PC-9 (cell line): ENCODE measurements at regions not wholly inside any gene's neighbourhood (a gene's known extent, or its start where the extent isn't known, plus 50 kb on each side); places are given as distances from the start of the nearest gene placed in this dataset.

Experiments
- BruUV-seq: library from RNA; stranded (reverse); fragments of 400-500 nt; replicated peaks from 2 replicates; lab custom pipeline; 2021; lab: Mats Ljungman, UMichigan
- CTCF ChIA-PET: fragments of 300-600 bp; sonication (Branson Sonifier 250); formaldehyde crosslinking; loops from one replicate; lab custom pipeline; 2022; ENCODE audit warnings: antibody characterized with exemption; lab: Charles Lee
- POLR2A ChIA-PET: fragments of 300-600 bp; sonication (Branson Sonifier 250); formaldehyde crosslinking; loops from one replicate; lab custom pipeline; 2022; ENCODE audit warnings: antibody characterized with exemption; ENCODE audit not compliant: unreplicated experiment; lab: Charles Lee
- DNase-seq, 2 experiments: peaks; one replicate each; pipeline versions ENCODE4 v3.0.0 to v3.0.0-alpha.2; 2015 to 2022; ENCODE audit warnings: mixed read lengths in 1 of 2
- H2AFZ ChIP-seq: fragments of 200-600 bp; sonication (generic); 2 replicates; pipeline ENCODE4 v1.8.1; 2017; ENCODE audit warnings: antibody characterized with exemption
- H3F3A ChIP-seq: fragments of 200-600 bp; sonication (generic); 2 replicates; pipeline ENCODE4 v1.8.1; 2017; ENCODE audit warnings: antibody characterized with exemption, mild to moderate bottlenecking, low read depth; ENCODE audit not compliant: insufficient read depth
- H3K27ac ChIP-seq: fragments of 200-600 bp; sonication (generic); 2 replicates; pipeline ENCODE4 v1.6.1; 2016; ENCODE audit warnings: mixed run types
- H3K27me3 ChIP-seq: fragments of 200-600 bp; sonication (generic); 2 replicates; pipeline ENCODE4 v1.6.1; 2016; ENCODE audit warnings: low read depth, mixed run types; ENCODE audit not compliant: insufficient read depth
- H3K36me3 ChIP-seq: fragments of 200-600 bp; sonication (generic); 2 replicates; pipeline ENCODE4 v1.6.1; 2016; ENCODE audit warnings: low read depth, mixed run types
- H3K4me1 ChIP-seq: fragments of 200-600 bp; sonication (generic); replicated peaks from 2 replicates; pipeline ENCODE4 v1.6.1; 2016; ENCODE audit warnings: mixed run types; ENCODE audit not compliant: insufficient read depth
- H3K4me2 ChIP-seq: fragments of 200-600 bp; sonication (generic); 2 replicates; pipeline ENCODE4 v1.6.1; 2017; ENCODE audit warnings: mixed run types
- H3K4me3 ChIP-seq: fragments of 200-600 bp; sonication (generic); 2 replicates; pipeline ENCODE4 v1.6.1; 2016; ENCODE audit warnings: mixed run types
- H3K79me2 ChIP-seq: fragments of 200-600 bp; sonication (generic); 2 replicates; pipeline ENCODE4 v1.6.1; 2017; ENCODE audit warnings: low read depth, mixed run types
- H3K9me2 ChIP-seq: fragments of 200-600 bp; sonication (generic); 2 replicates; pipeline ENCODE4 v1.8.1; 2017; ENCODE audit warnings: mild to moderate bottlenecking; ENCODE audit not compliant: insufficient read depth
- H3K9me3 ChIP-seq: fragments of 200-600 bp; sonication (generic); 2 replicates; pipeline ENCODE4 v1.8.1; 2016; ENCODE audit warnings: low read depth; ENCODE audit not compliant: insufficient read depth
- H4K20me1 ChIP-seq: fragments of 200-600 bp; sonication (generic); 2 replicates; pipeline ENCODE4 v1.8.1; 2017; ENCODE audit not compliant: insufficient read depth
- EZH2 ChIP-seq: fragments of 200-600 bp; sonication (generic); IDR thresholded peaks from 2 replicates; pipeline ENCODE4 v1.8.0; 2017; ENCODE audit warnings: antibody characterized with exemption, low read depth
- intact Hi-C: fragments of 100-400 bp; cut with micrococcal nuclease; formaldehyde crosslinking; loops from one replicate; pipeline ENCODE4 v1.10.0; 2022; ENCODE audit not compliant: unreplicated experiment
- TF ChIP-seq, protein P1 (sequence below): fragments of 200-600 bp; sonication (generic); conservative IDR thresholded peaks from 2 replicates; pipeline ENCODE4 v1.6.1; 2017; ENCODE audit warnings: mixed run types, antibody characterized with exemption, mild to moderate bottlenecking, moderate library complexity

DNA sequence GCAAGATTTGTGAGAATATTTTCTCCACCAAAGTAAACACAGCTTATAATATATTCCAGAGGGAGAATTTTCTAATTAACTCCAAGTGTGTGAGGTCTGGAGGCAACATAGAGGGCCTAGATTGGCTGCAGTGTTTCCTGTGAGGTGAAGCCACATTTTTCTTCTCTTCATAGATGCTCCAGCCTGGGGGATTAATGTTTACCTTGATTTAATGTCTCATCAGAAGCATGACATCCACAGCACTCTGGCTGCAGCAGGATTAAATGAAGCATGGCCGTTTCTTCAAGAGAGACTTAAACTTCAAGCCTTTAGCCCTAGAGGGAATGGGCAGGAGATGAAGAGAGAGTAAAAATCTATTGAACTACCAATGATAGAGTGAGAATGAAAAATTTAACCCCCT is 137.9 kb upstream of the ZBTB20 start:
- BruUV-seq: no TSS peak
- CTCF ChIA-PET: no interaction called here
- no peak overlapping the region for H2AFZ ChIP-seq

DNA sequence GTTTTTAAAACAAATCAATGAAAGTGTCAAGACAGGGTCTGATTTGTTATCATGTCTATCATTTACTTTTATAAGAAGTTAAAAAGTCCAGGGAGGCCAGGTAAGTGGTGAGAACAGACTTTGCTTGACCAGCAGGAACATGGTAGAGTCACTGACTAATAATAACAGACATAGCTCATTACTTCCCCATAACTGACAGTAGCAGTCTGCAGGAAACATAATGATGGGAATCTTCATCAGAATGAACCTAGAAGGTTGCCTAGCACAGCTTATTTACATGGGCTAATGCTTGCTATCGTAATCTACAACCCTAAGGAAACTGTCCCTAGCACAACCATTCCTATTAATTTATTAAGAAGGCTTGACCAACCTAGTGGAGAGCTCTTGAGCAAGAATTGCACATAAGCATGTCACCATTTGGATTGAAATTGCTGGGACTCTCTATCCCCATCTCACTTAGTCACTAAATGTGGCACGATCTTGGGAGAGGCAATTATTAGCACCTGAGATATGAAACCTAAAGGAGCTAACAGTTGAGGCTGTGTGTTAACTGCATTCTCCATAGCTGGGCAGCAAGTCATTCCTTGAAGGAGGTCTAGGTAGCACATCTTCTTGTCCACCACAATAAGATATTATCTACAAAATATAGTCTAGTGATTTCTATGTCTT is 139.6 kb upstream of the ZBTB20 start:
- no peak for TF ChIP-seq EZH2
- TF ChIP-seq, protein P1, sequence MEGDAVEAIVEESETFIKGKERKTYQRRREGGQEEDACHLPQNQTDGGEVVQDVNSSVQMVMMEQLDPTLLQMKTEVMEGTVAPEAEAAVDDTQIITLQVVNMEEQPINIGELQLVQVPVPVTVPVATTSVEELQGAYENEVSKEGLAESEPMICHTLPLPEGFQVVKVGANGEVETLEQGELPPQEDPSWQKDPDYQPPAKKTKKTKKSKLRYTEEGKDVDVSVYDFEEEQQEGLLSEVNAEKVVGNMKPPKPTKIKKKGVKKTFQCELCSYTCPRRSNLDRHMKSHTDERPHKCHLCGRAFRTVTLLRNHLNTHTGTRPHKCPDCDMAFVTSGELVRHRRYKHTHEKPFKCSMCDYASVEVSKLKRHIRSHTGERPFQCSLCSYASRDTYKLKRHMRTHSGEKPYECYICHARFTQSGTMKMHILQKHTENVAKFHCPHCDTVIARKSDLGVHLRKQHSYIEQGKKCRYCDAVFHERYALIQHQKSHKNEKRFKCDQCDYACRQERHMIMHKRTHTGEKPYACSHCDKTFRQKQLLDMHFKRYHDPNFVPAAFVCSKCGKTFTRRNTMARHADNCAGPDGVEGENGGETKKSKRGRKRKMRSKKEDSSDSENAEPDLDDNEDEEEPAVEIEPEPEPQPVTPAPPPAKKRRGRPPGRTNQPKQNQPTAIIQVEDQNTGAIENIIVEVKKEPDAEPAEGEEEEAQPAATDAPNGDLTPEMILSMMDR: no peak
- no peak overlapping the region for H3K27ac ChIP-seq
- H4K20me1 ChIP-seq: no peaks in the 10 kb centered on the region
- POLR2A ChIA-PET: interaction anchor here (0.7 kb wide), 1 partner anchor 475 kb away, joined by 7 read pairs; no protein-coding TSS in a partner anchor
- H3K4me2 ChIP-seq: no peak overlapping the region
- no peaks in the 10 kb centered on the region for H3K36me3 ChIP-seq
- H3K9me3 ChIP-seq: no peaks in the 10 kb centered on the region
- no peaks in the 10 kb centered on the region for H3K27me3 ChIP-seq
- H3K4me1 ChIP-seq: 0 out of 2 replicates have a peak, but pooled peaks cover 3% of the 10 kb centered on the region
- H3K9me2 ChIP-seq: no peaks in the 10 kb centered on the region
- no peaks in the 10 kb centered on the region for H3F3A ChIP-seq
- no TSS peak for BruUV-seq
- CTCF ChIA-PET: no interaction called here
- no peak overlapping the region for H2AFZ ChIP-seq
- intact Hi-C loops: loop anchor here (1.0 kb wide), 1 partner anchor 49 kb away; no protein-coding TSS in a partner anchor
- H3K79me2 ChIP-seq: no peaks in the 10 kb centered on the region
- H3K4me3 ChIP-seq: no peak overlapping the region
- no peak for DNase-seq

More for the DNA sequence above, 137.9 kb upstream of the ZBTB20 start:
- Histone ChIP-seq H3F3A (no peaks in the 10 kb centered on the region), H3K79me2 (no peaks in the 10 kb centered on the region), H3K4me2 (no peak overlapping the region), H3K4me3 (no peak overlapping the region), H3K4me1 (0 out of 2 replicates have a peak, but pooled peaks cover 3% of the 10 kb centered on the region), H3K9me2 (no peaks in the 10 kb centered on the region), H3K9me3 (no peaks in the 10 kb centered on the region), H3K27ac (no peak overlapping the region), H3K27me3 (no peaks in the 10 kb centered on the region), H3K36me3 (no peaks in the 10 kb centered on the region), H4K20me1 (no peaks in the 10 kb centered on the region)
- intact Hi-C loops: no loop called here
- no peak for DNase-seq
- TF ChIP-seq EZH2: no peak
- TF ChIP-seq, protein P1: no peak
- POLR2A ChIA-PET: no interaction called here

DNA sequence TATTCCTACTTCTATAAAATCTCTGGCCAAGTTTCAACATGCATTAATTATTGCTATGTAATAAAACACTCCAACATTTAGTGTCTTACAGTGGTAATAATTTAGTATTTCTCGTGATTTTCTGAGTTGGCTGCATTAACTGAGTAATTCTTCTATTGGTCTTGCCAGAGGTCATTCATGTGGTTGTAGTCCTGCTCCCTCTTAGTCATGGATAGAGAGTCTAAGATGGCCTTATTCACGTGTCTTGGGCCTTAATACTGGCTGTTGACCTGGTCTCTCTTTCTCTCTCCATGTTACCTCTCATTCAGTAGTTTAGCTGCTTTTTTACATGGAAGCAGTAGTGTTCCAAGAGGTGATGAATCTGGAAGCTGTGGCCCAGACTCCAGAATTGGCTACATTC is 140.1 kb upstream of the ZBTB20 start:
- no TSS peak for BruUV-seq
- DNase-seq: no peak
- no peaks in the 10 kb centered on the region for H3K9me2 ChIP-seq
- H3K4me2 ChIP-seq: no peak overlapping the region
- no peaks in the 10 kb centered on the region for H3K36me3 ChIP-seq
- ChIA-PET POLR2A (interaction anchor here (0.5 kb wide), 1 partner anchor 27 kb away, joined by 3 read pairs; no protein-coding TSS in a partner anchor), CTCF (no interaction called here)
- 0 out of 2 replicates have a peak, but pooled peaks cover 3% of the 10 kb centered on the region for H3K4me1 ChIP-seq
- H3K27me3 ChIP-seq: no peaks in the 10 kb centered on the region
- H3K9me3 ChIP-seq: no peaks in the 10 kb centered on the region
- no peaks in the 10 kb centered on the region for H3F3A ChIP-seq
- no peak overlapping the region for H3K4me3 ChIP-seq
- no peaks in the 10 kb centered on the region for H3K79me2 ChIP-seq
- intact Hi-C loops: no loop called here
- TF ChIP-seq EZH2: no peak
- TF ChIP-seq, protein P1: no peak
- H3K27ac ChIP-seq: no peak overlapping the region
- no peaks in the 10 kb centered on the region for H4K20me1 ChIP-seq
- H2AFZ ChIP-seq: peak overlapping the region; percentile 43; the same call in 1 of the 2 replicates
